GM10266 (cell line): ENCODE measurements at regions not wholly inside any gene's neighbourhood (a gene's known extent, or its start where the extent isn't known, plus 50 kb on each side); places are given as distances from the start of the nearest gene placed in this dataset.

Source experiments
- DNase-seq: peaks from one replicate; pipeline ENCODE4 v3.0.0; 2012; ENCODE audit errors: extremely low spot score
- TF ChIP-seq, protein P1 (sequence below): IDR thresholded peaks from 2 replicates; pipeline ENCODE4 v1.5.1; 2012; ENCODE audit warnings: mild to moderate bottlenecking, low read depth; ENCODE audit not compliant: control insufficient read depth, insufficient read depth; ENCODE audit errors: missing control alignments

GRCh38 chr5:85670417-85670816 lies 947.3 kb upstream of the COX7C start:
- TF ChIP-seq, protein P1, sequence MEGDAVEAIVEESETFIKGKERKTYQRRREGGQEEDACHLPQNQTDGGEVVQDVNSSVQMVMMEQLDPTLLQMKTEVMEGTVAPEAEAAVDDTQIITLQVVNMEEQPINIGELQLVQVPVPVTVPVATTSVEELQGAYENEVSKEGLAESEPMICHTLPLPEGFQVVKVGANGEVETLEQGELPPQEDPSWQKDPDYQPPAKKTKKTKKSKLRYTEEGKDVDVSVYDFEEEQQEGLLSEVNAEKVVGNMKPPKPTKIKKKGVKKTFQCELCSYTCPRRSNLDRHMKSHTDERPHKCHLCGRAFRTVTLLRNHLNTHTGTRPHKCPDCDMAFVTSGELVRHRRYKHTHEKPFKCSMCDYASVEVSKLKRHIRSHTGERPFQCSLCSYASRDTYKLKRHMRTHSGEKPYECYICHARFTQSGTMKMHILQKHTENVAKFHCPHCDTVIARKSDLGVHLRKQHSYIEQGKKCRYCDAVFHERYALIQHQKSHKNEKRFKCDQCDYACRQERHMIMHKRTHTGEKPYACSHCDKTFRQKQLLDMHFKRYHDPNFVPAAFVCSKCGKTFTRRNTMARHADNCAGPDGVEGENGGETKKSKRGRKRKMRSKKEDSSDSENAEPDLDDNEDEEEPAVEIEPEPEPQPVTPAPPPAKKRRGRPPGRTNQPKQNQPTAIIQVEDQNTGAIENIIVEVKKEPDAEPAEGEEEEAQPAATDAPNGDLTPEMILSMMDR: no peak
- DNase-seq: no peak

GRCh38 chr5:85671223-85671970 lies 946.3 kb upstream of the COX7C start:
- TF ChIP-seq, protein P1: no peak
- no peak for DNase-seq

GRCh38 chr5:85681871-85682270 lies 935.9 kb upstream of the COX7C start:
- no peak for DNase-seq
- TF ChIP-seq, protein P1: no peak

DNA sequence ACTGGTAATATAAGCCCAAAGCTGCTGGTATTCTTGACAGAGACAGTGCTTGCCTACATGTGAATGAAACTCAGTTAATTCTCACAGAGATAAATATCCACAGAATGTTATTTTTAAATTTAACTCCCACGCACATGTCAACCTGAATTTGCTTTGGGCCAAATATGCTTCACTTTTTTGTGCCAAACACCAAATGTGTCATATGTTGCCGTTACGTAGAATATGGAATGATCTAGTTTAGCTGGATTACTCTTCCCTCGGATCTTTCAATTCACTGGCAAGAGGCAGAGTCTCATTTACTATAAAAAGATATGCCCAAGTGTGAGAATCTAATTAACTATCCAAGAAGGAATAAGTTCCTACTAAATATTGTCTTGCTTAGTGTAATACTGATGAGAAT lies 933.4 kb upstream of the COX7C start:
- TF ChIP-seq, protein P1: no peak
- no peak for DNase-seq

GRCh38 chr5:85703296-85703695 lies 914.4 kb upstream of the COX7C start:
- no peak for DNase-seq
- TF ChIP-seq, protein P1: no peak

DNA sequence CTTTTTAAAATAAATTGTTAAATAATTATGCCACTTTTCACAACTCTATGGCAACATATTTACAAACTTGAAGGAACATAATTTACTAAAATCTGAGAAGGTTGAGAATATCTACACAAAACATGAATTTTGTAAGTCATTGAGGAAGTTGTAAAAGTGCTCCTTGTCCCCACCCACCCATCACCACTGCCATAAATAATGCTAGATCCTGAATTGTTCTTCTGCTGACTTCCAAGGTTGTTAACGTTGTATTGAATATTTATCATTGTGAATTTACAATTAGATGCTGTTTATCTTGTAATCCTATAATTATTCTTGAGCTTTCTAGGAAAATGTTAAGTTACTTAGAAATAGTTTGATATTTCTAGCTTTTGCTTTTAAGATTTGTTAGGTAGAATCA lies 908.0 kb upstream of the COX7C start:
- no peak for DNase-seq
- TF ChIP-seq, protein P1: no peak

- TF ChIP-seq, protein P1: no peak
- no peak for DNase-seq
These were observed 901.2 kb upstream of the COX7C start for GRCh38 chr5:85716344-85717202.
